Fibroblast of lung (primary cell): ENCODE measurements at regions not wholly inside any gene's neighbourhood (a gene's known extent, or its start where the extent isn't known, plus 50 kb on each side); places are given as distances from the start of the nearest gene placed in this dataset.

Experiments used
- DNase-seq, 2 donors: peaks; one replicate each; pipeline versions ENCODE4 v3.0.0 to v3.0.0-alpha.2; 2010; ENCODE audit warnings: low read depth in 2 of 2
- H2AFZ ChIP-seq: 2 replicates; pipeline ENCODE4 v1.5.1; 2012; ENCODE audit warnings: low read length, control low read depth, inconsistent platforms
- H3K27ac ChIP-seq: 2 replicates; pipeline ENCODE4 v1.5.1; 2011; ENCODE audit warnings: low read length, control low read depth; ENCODE audit not compliant: insufficient read depth
- H3K27me3 ChIP-seq: 2 replicates; pipeline ENCODE4 v1.5.1; 2011; ENCODE audit warnings: mild to moderate bottlenecking, low read length; ENCODE audit not compliant: control insufficient read depth, insufficient read depth
- H3K36me3 ChIP-seq: 2 replicates; pipeline ENCODE4 v1.5.1; 2011; ENCODE audit warnings: low read length; ENCODE audit not compliant: control insufficient read depth, insufficient read depth
- H3K4me1 ChIP-seq: 2 replicates; pipeline ENCODE4 v1.5.1; 2011; ENCODE audit warnings: low read length; ENCODE audit not compliant: control insufficient read depth, insufficient read depth; ENCODE audit errors: extremely low read depth
- H3K4me2 ChIP-seq: 2 replicates; pipeline ENCODE4 v1.5.1; 2011; ENCODE audit warnings: low read length, control low read depth; ENCODE audit not compliant: insufficient read depth; ENCODE audit errors: extremely low read depth
- H3K4me3 ChIP-seq, 4 experiments: fragments of 200-600 bp in 1 of 4; sonication (generic) in 1 of 4; replicated peaks in 1 of 4; 2 replicates each; pipeline ENCODE4 v1.5.1; 2011 to 2016; ENCODE audit warnings: low read length in 4 of 4, low read depth in 3 of 4, mild to moderate bottlenecking in 3 of 4, control low read depth in 2 of 4, inconsistent platforms in 1 of 4, mixed read lengths in 1 of 4; ENCODE audit not compliant: insufficient read depth in 1 of 4; ENCODE audit errors: control extremely low read depth in 1 of 4
- H3K79me2 ChIP-seq: 2 replicates; pipeline ENCODE4 v1.5.1; 2012; ENCODE audit warnings: mild to moderate bottlenecking, low read length, inconsistent platforms; ENCODE audit not compliant: control insufficient read depth, insufficient read depth
- H3K9ac ChIP-seq: 2 replicates; pipeline ENCODE4 v1.5.1; 2011; ENCODE audit warnings: mild to moderate bottlenecking, low read length, control low read depth; ENCODE audit not compliant: insufficient read depth
- H3K9me3 ChIP-seq: 2 replicates; pipeline ENCODE4 v1.5.1; 2012; ENCODE audit warnings: low read depth, low read length; ENCODE audit not compliant: control insufficient read depth, insufficient read depth
- H4K20me1 ChIP-seq: 2 replicates; pipeline ENCODE4 v1.5.1; 2011; ENCODE audit warnings: low read length; ENCODE audit not compliant: control insufficient read depth, insufficient read depth; ENCODE audit errors: extremely low read depth
- EZH2 ChIP-seq: IDR thresholded peaks from 2 replicates; pipeline ENCODE4 v1.5.1; 2012; ENCODE audit warnings: low read length, control low read depth, mild to moderate bottlenecking; ENCODE audit errors: missing control alignments
- TF ChIP-seq, protein P1 (sequence below), 2 donors: IDR thresholded peaks in 1 of 2; conservative IDR thresholded peaks in 1 of 2; 1 replicate in 1 of 2; 2 replicates in 1 of 2; pipeline ENCODE4 v1.5.1; 2011 to 2012; ENCODE audit warnings: low read length in 2 of 2, control low read depth in 1 of 2, inconsistent platforms in 1 of 2, low read depth in 1 of 2, mild to moderate bottlenecking in 1 of 2

- Histone ChIP-seq H4K20me1 (no peaks in the 10 kb centered on the region), H3K36me3 (no peaks in the 10 kb centered on the region), H3K9ac (no peak overlapping the region), H3K27ac (no peak overlapping the region), H3K4me3 (no peak overlapping the region), H3K79me2 (no peaks in the 10 kb centered on the region), H3K4me1 (no peaks in the 10 kb centered on the region), H3K9me3 (no peaks in the 10 kb centered on the region), H3K4me2 (no peak overlapping the region), H2AFZ (no peak overlapping the region), H3K27me3 (no peaks in the 10 kb centered on the region)
- no peak for TF ChIP-seq EZH2
- TF ChIP-seq, protein P1, sequence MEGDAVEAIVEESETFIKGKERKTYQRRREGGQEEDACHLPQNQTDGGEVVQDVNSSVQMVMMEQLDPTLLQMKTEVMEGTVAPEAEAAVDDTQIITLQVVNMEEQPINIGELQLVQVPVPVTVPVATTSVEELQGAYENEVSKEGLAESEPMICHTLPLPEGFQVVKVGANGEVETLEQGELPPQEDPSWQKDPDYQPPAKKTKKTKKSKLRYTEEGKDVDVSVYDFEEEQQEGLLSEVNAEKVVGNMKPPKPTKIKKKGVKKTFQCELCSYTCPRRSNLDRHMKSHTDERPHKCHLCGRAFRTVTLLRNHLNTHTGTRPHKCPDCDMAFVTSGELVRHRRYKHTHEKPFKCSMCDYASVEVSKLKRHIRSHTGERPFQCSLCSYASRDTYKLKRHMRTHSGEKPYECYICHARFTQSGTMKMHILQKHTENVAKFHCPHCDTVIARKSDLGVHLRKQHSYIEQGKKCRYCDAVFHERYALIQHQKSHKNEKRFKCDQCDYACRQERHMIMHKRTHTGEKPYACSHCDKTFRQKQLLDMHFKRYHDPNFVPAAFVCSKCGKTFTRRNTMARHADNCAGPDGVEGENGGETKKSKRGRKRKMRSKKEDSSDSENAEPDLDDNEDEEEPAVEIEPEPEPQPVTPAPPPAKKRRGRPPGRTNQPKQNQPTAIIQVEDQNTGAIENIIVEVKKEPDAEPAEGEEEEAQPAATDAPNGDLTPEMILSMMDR (conservative IDR thresholded peaks at IDR 0.05 in 1 of 2, IDR thresholded peaks at IDR 0.05 in 1 of 2; ENCODE audit: low read depth in 1 of 2, low read length in 2 of 2) = no peak
- DNase-seq = no peak
Measured at GRCh38 chr4:73317092-73317491, 58.5 kb upstream of the ANKRD17 start.

GRCh38 chr4:73315091-73315490 is 56.5 kb upstream of the ANKRD17 start:
- Histone ChIP-seq H3K79me2 (no peaks in the 10 kb centered on the region), H3K4me3 (no peak overlapping the region), H3K9ac (no peak overlapping the region), H3K4me1 (peaks cover 3% of the 10 kb centered on the region), H4K20me1 (no peaks in the 10 kb centered on the region), H3K27me3 (no peaks in the 10 kb centered on the region), H3K9me3 (no peaks in the 10 kb centered on the region), H2AFZ (no peak overlapping the region), H3K36me3 (no peaks in the 10 kb centered on the region), H3K4me2 (no peak overlapping the region), H3K27ac (no peak overlapping the region)
- TF ChIP-seq, protein P1 (conservative IDR thresholded peaks at IDR 0.05 in 1 of 2, IDR thresholded peaks at IDR 0.05 in 1 of 2; ENCODE audit: low read depth in 1 of 2, low read length in 2 of 2) = no peak
- no peak for TF ChIP-seq EZH2
- peak; percentile 63 for DNase-seq

GRCh38 chr4:73312967-73313366 is 54.4 kb upstream of the ANKRD17 start:
- H3K4me2 ChIP-seq = no peak overlapping the region
- H4K20me1 ChIP-seq = no peaks in the 10 kb centered on the region
- TF ChIP-seq, protein P1 (conservative IDR thresholded peaks at IDR 0.05 in 1 of 2, IDR thresholded peaks at IDR 0.05 in 1 of 2; ENCODE audit: low read depth in 1 of 2, low read length in 2 of 2) = no peak
- no peak for TF ChIP-seq EZH2
- H3K79me2 ChIP-seq = no peaks in the 10 kb centered on the region
- no peak overlapping the region for H3K9ac ChIP-seq
- H2AFZ ChIP-seq = no peak overlapping the region
- DNase-seq = no peak
- H3K9me3 ChIP-seq = no peaks in the 10 kb centered on the region
- no peaks in the 10 kb centered on the region for H3K27me3 ChIP-seq
- peaks cover 10% of the 10 kb centered on the region for H3K4me1 ChIP-seq
- no peak overlapping the region for H3K27ac ChIP-seq
- H3K4me3 ChIP-seq = no peak overlapping the region
- no peaks in the 10 kb centered on the region for H3K36me3 ChIP-seq
